GM19238 (cell line): ENCODE measurements at regions not wholly inside any gene's neighbourhood (a gene's known extent, or its start where the extent isn't known, plus 50 kb on each side); places are given as distances from the start of the nearest gene placed in this dataset.

Source experiments
- DNase-seq: peaks from one replicate; pipeline ENCODE4 v3.0.0; 2011; ENCODE audit warnings: low spot score; ENCODE audit not compliant: insufficient read length

DNA sequence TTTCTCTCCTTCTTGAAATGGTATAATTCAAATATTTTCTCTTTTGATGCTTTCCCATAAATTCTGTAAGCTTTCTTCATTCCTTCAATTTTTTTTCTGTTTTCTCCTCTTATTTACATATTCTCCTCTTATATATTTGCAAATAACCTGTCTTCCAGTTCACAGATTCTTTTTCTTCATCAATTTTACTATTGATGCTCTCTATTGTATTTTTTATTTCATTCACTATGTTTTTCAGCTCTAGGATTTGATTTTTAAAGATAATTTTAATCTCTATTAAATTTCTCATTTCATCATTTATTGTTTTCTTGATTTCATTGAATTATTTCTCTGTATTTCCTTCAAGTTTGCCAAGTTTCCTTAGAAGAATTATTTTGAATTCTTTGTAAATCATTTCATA, 54.0 kb upstream of the PRPS1L1 start:
- DNase-seq: no peak

- no peak for DNase-seq
Measured at GRCh38 chr7:18082169-18082568, 54.5 kb upstream of the PRPS1L1 start.

GRCh38 chr7:18086165-18087025, 58.7 kb upstream of the PRPS1L1 start:
- DNase-seq: no peak

GRCh38 chr7:18087026-18087686, 59.5 kb upstream of the PRPS1L1 start:
- DNase-seq: peak; percentile 1

DNA sequence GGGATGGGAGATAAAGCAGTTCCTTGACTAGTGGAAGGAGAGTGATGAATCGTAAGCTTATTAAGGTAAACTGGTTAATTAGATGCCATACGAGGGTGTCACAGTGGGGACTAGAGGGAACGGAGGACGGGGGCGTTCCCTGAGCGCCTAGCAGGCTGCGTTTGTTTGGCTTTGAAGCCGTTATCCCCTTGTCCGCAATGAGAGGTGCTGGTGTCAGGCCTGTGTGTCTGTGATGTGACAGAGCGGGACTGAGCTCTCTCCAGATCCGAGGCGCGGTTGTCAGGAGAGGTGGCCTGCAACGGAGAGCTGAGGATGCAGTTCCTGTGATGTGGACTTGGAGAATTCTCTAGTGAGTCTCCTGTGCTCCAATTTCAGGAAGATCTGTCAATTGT, 60.0 kb upstream of the PRPS1L1 start:
- no peak for DNase-seq

DNA sequence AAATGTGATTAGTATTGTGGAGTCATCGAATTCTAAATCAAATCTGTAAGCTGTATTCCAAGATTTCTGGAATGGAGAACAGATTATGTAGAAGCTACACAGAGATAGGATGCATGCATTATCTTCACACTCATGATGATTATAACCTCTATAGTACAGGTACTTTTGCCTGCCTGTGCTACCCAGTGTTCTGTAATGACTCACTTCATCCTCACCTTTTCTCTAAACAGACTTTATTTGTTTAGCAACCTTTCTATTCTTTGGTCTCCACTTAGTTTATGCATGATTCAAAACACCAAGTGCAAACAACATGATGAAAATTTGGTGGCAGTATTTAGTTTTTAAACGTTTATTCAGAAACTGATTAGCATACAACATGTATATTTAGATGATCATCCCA, 68.4 kb upstream of the PRPS1L1 start:
- no peak for DNase-seq

- no peak for DNase-seq
Measured at GRCh38 chr7:18102576-18102975, 74.9 kb upstream of the PRPS1L1 start.

DNA sequence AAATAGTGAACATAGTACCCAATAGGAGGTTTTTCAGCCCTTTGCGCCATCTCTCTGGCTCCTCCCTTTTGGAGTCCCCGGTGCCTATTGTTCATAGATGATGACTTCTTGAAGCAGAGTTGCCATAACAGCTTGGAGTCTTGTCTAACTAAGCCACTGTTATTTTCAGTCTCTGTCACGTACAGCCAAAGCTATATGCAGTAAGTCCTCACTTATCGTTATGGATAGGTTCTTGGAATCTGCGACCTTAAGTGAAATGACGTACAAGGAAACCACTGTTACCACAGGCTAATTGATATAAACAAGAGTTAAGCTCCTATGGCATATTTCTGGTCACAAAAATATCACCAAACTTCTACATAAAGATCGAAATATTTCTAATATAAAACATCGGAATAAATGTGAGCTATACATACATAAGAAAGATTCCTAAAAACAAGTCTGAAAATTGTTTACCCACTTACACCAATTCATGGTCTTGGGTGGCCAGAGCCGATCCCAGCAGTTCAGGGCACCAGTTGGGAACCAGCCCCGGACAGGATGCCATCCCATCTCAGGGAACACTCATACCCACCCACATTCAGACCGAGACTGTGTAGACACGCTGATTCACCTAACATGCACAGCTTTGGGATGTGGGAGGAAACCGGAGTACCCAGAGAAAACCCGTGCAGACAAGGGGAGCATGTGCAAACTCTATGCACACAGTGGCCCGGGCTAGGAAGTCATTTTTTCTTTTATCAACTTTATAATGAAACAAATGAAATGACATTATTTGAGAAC, 76.0 kb upstream of the PRPS1L1 start:
- DNase-seq: no peak

DNA sequence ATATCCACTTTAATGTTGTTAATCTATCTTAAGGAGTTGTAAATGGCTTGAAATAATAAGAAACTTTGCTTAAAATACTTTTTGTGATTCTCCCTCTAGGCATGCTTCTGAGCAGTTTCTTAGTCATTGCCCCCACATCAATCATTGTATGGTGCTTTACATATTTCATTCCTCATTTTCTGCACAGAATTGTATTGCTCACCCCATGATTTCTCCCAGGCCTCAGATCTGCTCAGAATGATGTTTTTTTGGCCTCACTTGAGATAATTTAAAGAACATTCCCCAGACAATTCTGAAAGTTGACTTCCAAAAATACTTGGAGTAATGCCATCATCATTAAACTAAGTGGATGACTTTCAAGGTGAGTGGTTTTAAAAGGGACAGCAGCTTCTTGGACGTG, 82.1 kb upstream of the PRPS1L1 start:
- DNase-seq: no peak

DNA sequence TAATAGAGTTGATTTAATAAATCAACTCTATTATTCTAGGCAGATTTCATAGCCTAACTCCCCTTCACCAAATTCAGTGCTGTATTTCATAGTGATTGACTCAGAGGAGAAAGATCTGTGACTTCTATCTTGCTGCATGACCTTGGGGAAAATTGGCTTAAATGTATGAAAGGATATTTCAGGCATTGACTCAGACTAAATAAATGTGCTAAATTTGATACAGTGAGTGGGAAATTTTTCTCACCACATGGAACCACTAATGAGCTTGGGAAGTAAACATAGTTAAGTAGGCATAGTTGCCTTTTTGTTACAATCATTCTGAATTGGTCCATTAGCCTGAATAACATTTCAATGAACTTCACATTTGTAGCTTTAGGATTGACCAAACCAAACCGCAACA, 89.0 kb upstream of the PRPS1L1 start:
- DNase-seq: no peak

DNA sequence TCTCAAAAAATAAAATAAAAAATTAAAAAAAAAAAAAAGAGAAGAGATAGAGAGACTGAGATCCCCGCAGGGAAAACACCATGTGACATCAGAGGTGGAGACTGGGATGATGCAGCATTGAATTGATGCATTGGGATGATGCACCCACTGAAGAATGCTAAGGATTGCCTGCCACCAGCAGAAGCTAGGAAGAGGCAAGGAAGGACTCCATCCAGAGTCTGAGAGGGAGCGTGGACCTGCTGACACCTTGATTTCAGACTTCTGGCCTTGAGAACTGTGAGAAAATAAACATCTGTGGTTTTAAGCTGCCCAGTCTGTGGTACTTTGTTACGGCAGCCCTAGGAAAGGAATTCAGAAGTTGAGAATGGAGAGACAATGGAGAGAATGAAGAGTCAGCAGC, 89.8 kb upstream of the PRPS1L1 start:
- no peak for DNase-seq

GRCh38 chr7:18119985-18120384, 92.3 kb upstream of the PRPS1L1 start:
- no peak for DNase-seq

DNA sequence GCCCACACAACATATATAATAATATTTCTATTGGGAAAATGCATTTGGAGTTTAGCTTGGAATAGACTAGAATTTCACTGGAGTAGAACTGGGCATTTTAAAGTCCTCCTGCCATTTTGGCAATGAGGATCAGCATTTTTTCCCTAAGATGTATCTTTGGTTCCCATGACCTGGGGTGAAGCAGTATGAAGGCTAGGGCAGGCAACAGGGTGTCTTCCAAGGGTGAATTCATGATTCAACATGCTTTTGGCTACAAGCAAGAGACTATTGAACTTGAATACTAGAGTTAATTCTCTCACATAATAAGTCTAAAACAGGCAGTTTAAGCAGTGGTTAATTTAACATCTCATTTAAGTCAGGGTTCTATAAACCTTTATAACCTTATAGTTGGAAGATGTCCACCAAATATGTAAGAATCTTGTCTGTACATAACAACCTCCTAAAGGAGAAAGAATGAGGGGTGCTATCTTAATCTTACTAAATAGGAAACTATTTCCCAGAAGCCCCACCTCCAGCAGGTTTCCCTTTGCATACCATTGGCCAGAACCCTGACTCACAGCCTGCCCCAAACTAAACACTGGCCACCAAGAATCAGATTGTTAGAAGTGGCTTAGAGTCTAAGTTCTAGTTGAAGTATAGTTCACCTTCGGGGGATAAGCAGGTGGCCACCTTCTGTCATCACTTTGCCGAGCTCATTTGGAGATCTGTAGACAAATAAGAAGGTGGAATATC, 96.0 kb upstream of the PRPS1L1 start:
- no peak for DNase-seq

DNA sequence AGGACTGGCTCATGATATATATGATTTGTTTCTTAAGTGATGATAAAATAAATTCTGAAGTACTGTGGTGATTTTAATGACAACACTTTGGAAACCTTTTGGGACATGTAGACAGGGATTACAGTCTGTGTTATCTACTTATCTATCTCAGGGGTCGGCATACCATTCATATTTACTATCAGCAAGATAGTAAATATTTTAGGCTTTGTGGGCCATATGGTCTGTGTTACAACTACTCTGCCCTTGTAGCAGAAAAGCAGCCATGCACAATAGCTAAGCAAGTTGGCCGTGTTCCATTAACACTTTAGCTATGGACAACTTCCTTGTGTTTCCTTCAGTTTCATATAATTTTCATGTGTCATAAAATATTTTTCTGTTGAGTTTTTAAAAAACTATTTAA, 97.8 kb upstream of the PRPS1L1 start:
- no peak for DNase-seq

DNA sequence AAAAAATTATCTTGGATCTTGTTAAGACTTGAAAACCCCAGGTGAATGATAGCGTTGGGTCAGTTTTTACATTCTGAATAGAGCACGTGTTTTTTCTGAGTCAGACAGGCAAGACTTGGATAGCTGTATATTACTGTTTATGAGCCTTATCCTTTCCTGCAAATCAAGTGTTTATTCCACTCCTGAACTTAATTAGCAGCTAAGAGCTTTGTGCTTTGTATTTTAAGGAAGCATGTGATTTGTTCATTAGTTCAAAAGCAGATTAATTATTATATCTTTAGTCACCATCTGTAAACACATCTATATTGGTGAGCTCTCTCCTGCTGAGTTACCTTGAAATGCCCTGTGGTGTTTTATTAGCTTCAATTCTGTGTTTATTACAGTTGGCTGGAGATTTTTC, 98.6 kb upstream of the PRPS1L1 start:
- DNase-seq: no peak

DNA sequence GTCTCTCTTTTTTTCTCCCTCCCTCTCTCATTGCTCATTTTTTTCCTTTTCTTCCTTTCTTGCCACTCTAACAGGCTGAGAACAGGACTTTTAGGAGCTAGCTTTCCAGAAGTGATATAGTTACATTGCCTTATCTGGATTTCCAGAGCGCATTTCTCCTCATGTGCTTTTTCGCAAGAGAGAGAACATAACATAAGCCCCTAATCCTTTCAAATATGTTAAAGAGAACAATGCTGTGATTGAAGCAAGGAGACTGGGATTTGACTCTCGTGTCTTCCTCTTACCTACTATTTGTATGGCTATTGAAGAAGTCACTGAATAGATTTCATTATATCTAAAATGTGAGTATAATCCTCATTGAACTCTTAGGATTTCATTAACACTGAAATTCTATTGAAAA, 101.2 kb upstream of the PRPS1L1 start:
- DNase-seq: no peak

DNA sequence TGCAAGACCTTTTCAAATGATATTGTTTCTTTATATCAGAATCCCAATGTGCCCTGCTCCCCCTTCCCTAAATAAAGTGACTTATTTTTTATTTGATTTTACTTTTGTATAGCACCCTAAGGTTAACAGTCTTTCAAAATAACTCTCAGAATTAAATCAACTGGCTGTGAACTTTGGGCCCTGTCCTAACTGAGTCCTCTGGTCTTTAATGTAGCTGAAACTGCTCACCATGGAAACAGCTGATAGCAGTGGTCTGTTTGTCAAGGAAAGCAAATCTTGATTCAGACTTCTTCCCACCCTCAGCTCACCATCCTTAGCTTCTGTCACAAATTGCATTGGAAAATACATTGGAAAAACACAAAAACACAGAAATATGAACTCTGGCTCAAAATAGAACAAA, 105.2 kb upstream of the PRPS1L1 start:
- no peak for DNase-seq

GRCh38 chr7:18133921-18134320, 106.3 kb upstream of the PRPS1L1 start:
- no peak for DNase-seq

- no peak for DNase-seq
Measured at GRCh38 chr7:18140943-18141342, 113.3 kb upstream of the PRPS1L1 start.

GRCh38 chr7:18144166-18144565, 116.5 kb upstream of the PRPS1L1 start:
- no peak for DNase-seq

- no peak for DNase-seq
Measured at GRCh38 chr7:18145160-18145559, 117.5 kb upstream of the PRPS1L1 start.

- no peak for DNase-seq
Measured at GRCh38 chr7:18151422-18151821, 123.8 kb upstream of the PRPS1L1 start.
